H1 (cell line): ENCODE measurements at regions not wholly inside any gene's neighbourhood (a gene's known extent, or its start where the extent isn't known, plus 50 kb on each side); places are given as distances from the start of the nearest gene placed in this dataset.

Experiments used
- CTCF ChIA-PET: fragments of 300-600 bp; sonication (Branson Sonifier 250); formaldehyde crosslinking; loops from one replicate; lab custom pipeline; 2021; ENCODE audit not compliant: partially characterized antibody; lab: Charles Lee
- POLR2A ChIA-PET: fragments of 300-600 bp; sonication (Branson Sonifier 250); formaldehyde crosslinking; loops from one replicate; lab custom pipeline; 2021; ENCODE audit warnings: inconsistent platforms; ENCODE audit not compliant: partially characterized antibody; lab: Charles Lee
- DNase-seq, 2 experiments: peaks; one replicate each; pipeline versions ENCODE4 v3.0.0 to v3.0.0-alpha.2; 2010 to 2022; ENCODE audit warnings: low spot score in 2 of 2, low read depth in 1 of 2, mixed read lengths in 1 of 2
- FAIRE-seq: peaks from 2 replicates; lab custom pipeline; 2011; peaks lifted over from hg19 to GRCh38; lab: Jason Lieb, UNC
- H2AFZ ChIP-seq: 2 replicates; pipeline ENCODE4 v1.8.1; 2012; ENCODE audit warnings: low read length, inconsistent platforms
- H2AK5ac ChIP-seq: 2 replicates; pipeline ENCODE4 v1.6.1; 2013; ENCODE audit warnings: low read depth, low read length
- H2BK120ac ChIP-seq: replicated peaks from 2 replicates; pipeline ENCODE3; 2013; ENCODE audit warnings: low read depth, low read length, inconsistent platforms
- H2BK12ac ChIP-seq: 2 replicates; pipeline ENCODE4 v1.6.1; 2013; ENCODE audit warnings: low read depth, low read length
- H2BK15ac ChIP-seq: 2 replicates; pipeline ENCODE4 v1.6.1; 2013; ENCODE audit warnings: low read length
- H2BK20ac ChIP-seq: 2 replicates; pipeline ENCODE4 v1.6.1; 2013; ENCODE audit warnings: low read length
- H2BK5ac ChIP-seq: 2 replicates; pipeline ENCODE4 v1.6.1; 2013; ENCODE audit warnings: low read depth, low read length
- H3K14ac ChIP-seq: 2 replicates; pipeline ENCODE4 v1.6.1; 2013; ENCODE audit warnings: inconsistent platforms; ENCODE audit not compliant: insufficient read length
- H3K18ac ChIP-seq: 2 replicates; pipeline ENCODE4 v1.6.1; 2013; ENCODE audit warnings: low read length; ENCODE audit errors: extremely low read depth
- H3K23ac ChIP-seq: 2 replicates; pipeline ENCODE4 v1.6.1; 2013; ENCODE audit warnings: inconsistent platforms; ENCODE audit not compliant: insufficient read length
- H3K23me2 ChIP-seq: 2 replicates; pipeline ENCODE4 v1.6.1; 2013; ENCODE audit warnings: low read depth, low read length
- H3K27ac ChIP-seq: 2 replicates; pipeline ENCODE4 v1.6.1; 2011; ENCODE audit warnings: low read depth, low read length, inconsistent platforms
- H3K27me3 ChIP-seq, 4 experiments: replicated peaks in 1 of 4; 1 replicate in 1 of 4; 2 replicates in 3 of 4; pipeline versions ENCODE4 v1.6.1 to v1.8.1; 2011 to 2013; ENCODE audit warnings: low read length in 3 of 4, mild to moderate bottlenecking in 3 of 4, inconsistent platforms in 2 of 4, mixed read lengths in 2 of 4, moderate library complexity in 1 of 4; ENCODE audit not compliant: control insufficient read depth in 3 of 4, insufficient read depth in 3 of 4; ENCODE audit errors: extremely low read depth in 1 of 4
- H3K36me3 ChIP-seq, 4 experiments: 2 replicates each; pipeline versions ENCODE4 v1.6.1 to v1.8.1; 2011 to 2013; ENCODE audit warnings: mild to moderate bottlenecking in 4 of 4, low read length in 3 of 4, moderate library complexity in 2 of 4, control low read depth in 1 of 4, inconsistent platforms in 1 of 4; ENCODE audit not compliant: insufficient read depth in 4 of 4, control insufficient read depth in 2 of 4
- H3K4ac ChIP-seq: replicated peaks from 2 replicates; pipeline ENCODE3; 2013; ENCODE audit warnings: low read length, low read depth, mixed read lengths, inconsistent platforms; ENCODE audit not compliant: insufficient read length
- H3K4me1 ChIP-seq, 4 experiments: replicated peaks in 1 of 4; 1 replicate in 1 of 4; 2 replicates in 3 of 4; pipeline versions ENCODE4 v1.6.1 to v1.8.1; 2011 to 2013; ENCODE audit warnings: low read length in 3 of 4, inconsistent platforms in 2 of 4, mixed read lengths in 1 of 4; ENCODE audit not compliant: insufficient read depth in 4 of 4, control insufficient read depth in 3 of 4
- H3K4me2 ChIP-seq, 2 experiments: 2 replicates each; pipeline versions ENCODE4 v1.6.1 to v1.8.1; 2011 to 2013; ENCODE audit warnings: low read depth in 2 of 2, low read length in 2 of 2, control low read depth in 1 of 2, inconsistent platforms in 1 of 2, mild to moderate bottlenecking in 1 of 2; ENCODE audit not compliant: insufficient read depth in 1 of 2
- H3K4me3 ChIP-seq, 4 experiments: fragments of 200-600, 300-600 bp in 1 of 4; sonication (generic), shearing (Covaris generic), sonication (Bioruptor Twin) in 1 of 4; 2 replicates each; pipeline versions ENCODE4 v1.5.1 to v1.8.1; 2011 to 2016; ENCODE audit warnings: low read length in 4 of 4, low read depth in 3 of 4, control low read depth in 2 of 4, inconsistent platforms in 2 of 4, mild to moderate bottlenecking in 2 of 4, mixed read lengths in 1 of 4, moderate library complexity in 1 of 4; ENCODE audit not compliant: insufficient read depth in 2 of 4; ENCODE audit errors: extremely low read depth in 1 of 4
- H3K56ac ChIP-seq: replicated peaks from 2 replicates; pipeline ENCODE3; 2013; ENCODE audit warnings: low read depth, mild to moderate bottlenecking, mixed read lengths, low read length, inconsistent platforms; ENCODE audit not compliant: insufficient read length
- H3K79me1 ChIP-seq: 2 replicates; pipeline ENCODE4 v1.6.1; 2013; ENCODE audit warnings: low read depth, low read length, control low read depth
- H3K79me2 ChIP-seq, 2 experiments: 2 replicates each; pipeline versions ENCODE4 v1.6.1 to v1.8.1; 2012 to 2013; ENCODE audit warnings: low read length in 2 of 2, mild to moderate bottlenecking in 2 of 2, inconsistent platforms in 1 of 2; ENCODE audit not compliant: insufficient read depth in 2 of 2, control insufficient read depth in 1 of 2
- H3K9ac ChIP-seq, 4 experiments: replicated peaks in 1 of 4; 1 replicate in 1 of 4; 2 replicates in 3 of 4; pipeline versions ENCODE4 v1.6.1 to v1.8.1; 2011 to 2013; ENCODE audit warnings: low read depth in 3 of 4, low read length in 3 of 4, control low read depth in 2 of 4, mild to moderate bottlenecking in 2 of 4, moderate library complexity in 2 of 4, inconsistent platforms in 1 of 4; ENCODE audit errors: extremely low read depth in 1 of 4
- H3K9me3 ChIP-seq, 2 experiments: 2 replicates each; pipeline versions ENCODE4 v1.6.1 to v1.8.1; 2012 to 2013; ENCODE audit warnings: mild to moderate bottlenecking in 2 of 2, moderate library complexity in 2 of 2, control low read depth in 1 of 2, inconsistent platforms in 1 of 2, low read depth in 1 of 2, low read length in 1 of 2, mixed read lengths in 1 of 2; ENCODE audit not compliant: insufficient read depth in 2 of 2
- H4K20me1 ChIP-seq, 2 experiments: replicated peaks in 1 of 2; 2 replicates each; pipeline versions ENCODE3 to v1.8.1; 2011 to 2013; ENCODE audit warnings: inconsistent platforms in 2 of 2, low read length in 2 of 2, mild to moderate bottlenecking in 1 of 2; ENCODE audit not compliant: insufficient read depth in 2 of 2, control insufficient read depth in 1 of 2
- H4K5ac ChIP-seq: 2 replicates; pipeline ENCODE4 v1.6.1; 2013; ENCODE audit warnings: low read length, low read depth, mixed read lengths, inconsistent platforms; ENCODE audit not compliant: insufficient read length
- H4K8ac ChIP-seq: 2 replicates; pipeline ENCODE4 v1.8.0; 2013; ENCODE audit warnings: mild to moderate bottlenecking, moderate library complexity, low read length, inconsistent platforms; ENCODE audit not compliant: insufficient read depth; ENCODE audit errors: extremely low read depth
- H4K91ac ChIP-seq: replicated peaks from 2 replicates; pipeline ENCODE3; 2013; ENCODE audit warnings: low read length, mixed read lengths, inconsistent platforms; ENCODE audit not compliant: insufficient read length
- CHD1 ChIP-seq: IDR thresholded peaks from 2 replicates; pipeline ENCODE4 v1.6.1; 2012; ENCODE audit warnings: low read depth, low read length, improper control_type of control experiment
- KDM4A ChIP-seq: IDR thresholded peaks from one replicate; pipeline ENCODE4 v1.7.1; 2012; ENCODE audit warnings: low read depth, mild to moderate bottlenecking, moderate library complexity, low read length, inconsistent platforms; ENCODE audit not compliant: severe bottlenecking
- KDM5A ChIP-seq: fragments of 200-600 bp; IDR thresholded peaks from 2 replicates; pipeline ENCODE4 v1.7.1; 2012; ENCODE audit warnings: mild to moderate bottlenecking, low read length, inconsistent platforms, mixed read lengths
- NANOG ChIP-seq: IDR thresholded peaks from 2 replicates; pipeline ENCODE4 v1.6.1; 2011; ENCODE audit warnings: low read length, low read depth, mild to moderate bottlenecking, inconsistent platforms; ENCODE audit not compliant: insufficient read depth, poor library complexity, severe bottlenecking
- POLR2AphosphoS5 ChIP-seq: IDR thresholded peaks from 2 replicates; pipeline ENCODE4 v1.6.1; 2011; ENCODE audit warnings: low read depth, low read length
- RBBP5 ChIP-seq: IDR thresholded peaks from 2 replicates; pipeline ENCODE4 v1.7.1; 2012; ENCODE audit warnings: low read depth, mild to moderate bottlenecking, inconsistent platforms, low read length, moderate library complexity, borderline replicate concordance
- SP2 ChIP-seq: IDR thresholded peaks from 2 replicates; pipeline ENCODE4 v1.6.1; 2012; ENCODE audit warnings: mild to moderate bottlenecking, low read length, inconsistent platforms
- SUZ12 ChIP-seq: fragments of 200-600 bp; sonication (generic); IDR thresholded peaks from 2 replicates; pipeline ENCODE4 v1.6.1; 2012; ENCODE audit warnings: mild to moderate bottlenecking, inconsistent platforms, low read length, moderate library complexity, mixed read lengths
- TAF1 ChIP-seq: IDR thresholded peaks from 2 replicates; pipeline ENCODE4 v1.6.1; 2011; ENCODE audit warnings: mild to moderate bottlenecking, low read depth, low read length
- WGBS, 2 experiments: shearing (Covaris generic) in 1 of 2; methylation state at CpG; one replicate each; pipeline versions ENCODE4 v1.1.6 to v1.1.7; 2013 to 2015; ENCODE audit warnings: low lambda C conversion rate in 2 of 2, mixed read lengths in 2 of 2, inconsistent platforms in 1 of 2, low coverage in 1 of 2, missing lambda C conversion rate in 1 of 2; ENCODE audit not compliant: insufficient replicate concordance in 2 of 2, insufficient coverage in 1 of 2, insufficient read length in 1 of 2; ENCODE audit errors: extremely low coverage in 1 of 2, missing lambda C conversion rate in 1 of 2; 5-methylcytosine and 5-hydroxymethylcytosine counted together
- TF ChIP-seq, protein P1 (sequence below): IDR thresholded peaks from 2 replicates; pipeline ENCODE4 v1.6.1; 2011; ENCODE audit warnings: low read length, improper control_type of control experiment
- TF ChIP-seq, protein P2 (sequence below), 3 experiments: IDR thresholded peaks; 1 replicate in 2 of 3; 2 replicates in 1 of 3; pipeline versions ENCODE4 v1.5.1 to v1.6.1; 2011; ENCODE audit warnings: low read length in 3 of 3, mild to moderate bottlenecking in 3 of 3, inconsistent platforms in 2 of 3, low read depth in 1 of 3, moderate library complexity in 1 of 3; ENCODE audit not compliant: insufficient read depth in 1 of 3; ENCODE audit errors: control extremely low read depth in 1 of 3

DNA sequence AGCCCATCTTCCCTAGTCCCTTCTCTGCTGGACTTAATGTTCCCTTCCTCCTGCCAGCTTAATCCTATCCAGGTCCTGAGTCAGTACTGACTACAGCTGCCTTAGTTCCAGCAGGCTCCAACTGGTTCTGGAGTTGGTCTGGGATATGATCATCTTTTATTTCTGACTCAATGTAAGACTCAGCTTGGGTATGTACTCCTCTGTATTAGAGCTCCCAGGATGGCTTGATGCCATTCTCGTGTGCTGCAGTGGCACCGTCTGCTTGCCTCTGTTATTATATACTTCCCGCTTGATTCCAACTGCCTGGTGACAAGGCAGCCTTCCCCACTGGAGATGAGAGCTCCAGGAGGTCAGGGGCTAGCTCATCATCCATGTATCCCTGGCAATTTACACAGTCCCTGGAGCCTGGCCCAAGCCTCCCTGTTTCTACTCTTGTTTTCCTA lies 164.4 kb upstream of the DPT start:
- no peaks in the 10 kb centered on the region for H3K27me3 ChIP-seq
- ChIA-PET CTCF (interaction anchor here (1.0 to 1.2 kb wide), 3 partner anchors 11 to 290 kb away, joined by 3 to 4 read pairs (median 3); no protein-coding TSS in a partner anchor), POLR2A (no interaction called here)
- H3K4me2 ChIP-seq, result no peak overlapping the region
- no peaks in the 10 kb centered on the region for H3K79me1 ChIP-seq
- no peak overlapping the region for H3K27ac ChIP-seq
- H2AFZ ChIP-seq, result peak overlapping the region; percentile 30; the same call in 1 of the 2 replicates
- FAIRE-seq (no peak), DNase-seq (no peak)
- no peak overlapping the region for H3K56ac ChIP-seq
- no peaks in the 10 kb centered on the region for H3K9me3 ChIP-seq
- no peak overlapping the region for H4K8ac ChIP-seq
- H3K4me3 ChIP-seq, result no peak overlapping the region
- no peak overlapping the region for H3K18ac ChIP-seq
- H2BK15ac ChIP-seq, result no peak overlapping the region
- 91% methylated on average over 3 of the region's 3 CpGs; no CpG with 5 or more reads in 1 of the 2 experiments for WGBS, 2 experiments
- no peaks in the 10 kb centered on the region for H3K79me2 ChIP-seq
- H3K4me1 ChIP-seq, result no peaks in the 10 kb centered on the region
- no peak overlapping the region for H4K91ac ChIP-seq
- no peak overlapping the region for H4K5ac ChIP-seq
- H2AK5ac ChIP-seq, result no peak overlapping the region
- no peaks in the 10 kb centered on the region for H4K20me1 ChIP-seq
- H2BK12ac ChIP-seq, result no peak overlapping the region
- no peaks in the 10 kb centered on the region for H3K36me3 ChIP-seq
- H2BK120ac ChIP-seq, result no peak overlapping the region
- no peak overlapping the region for H3K4ac ChIP-seq
- no peak overlapping the region for H3K9ac ChIP-seq
- no peak overlapping the region for H3K14ac ChIP-seq
- no peak overlapping the region for H3K23ac ChIP-seq
- no peak overlapping the region for H2BK5ac ChIP-seq
- no peaks in the 10 kb centered on the region for H3K23me2 ChIP-seq
- no peak overlapping the region for H2BK20ac ChIP-seq
- TF ChIP-seq SP2 (no peak), SUZ12 (no peak), KDM4A (no peak), POLR2AphosphoS5 (no peak), TAF1 (no peak), RBBP5 (no peak), CHD1 (no peak), KDM5A (no peak), NANOG (no peak)
- TF ChIP-seq, protein P1, sequence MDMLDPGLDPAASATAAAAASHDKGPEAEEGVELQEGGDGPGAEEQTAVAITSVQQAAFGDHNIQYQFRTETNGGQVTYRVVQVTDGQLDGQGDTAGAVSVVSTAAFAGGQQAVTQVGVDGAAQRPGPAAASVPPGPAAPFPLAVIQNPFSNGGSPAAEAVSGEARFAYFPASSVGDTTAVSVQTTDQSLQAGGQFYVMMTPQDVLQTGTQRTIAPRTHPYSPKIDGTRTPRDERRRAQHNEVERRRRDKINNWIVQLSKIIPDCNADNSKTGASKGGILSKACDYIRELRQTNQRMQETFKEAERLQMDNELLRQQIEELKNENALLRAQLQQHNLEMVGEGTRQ, result no peak
- TF ChIP-seq, protein P2, sequence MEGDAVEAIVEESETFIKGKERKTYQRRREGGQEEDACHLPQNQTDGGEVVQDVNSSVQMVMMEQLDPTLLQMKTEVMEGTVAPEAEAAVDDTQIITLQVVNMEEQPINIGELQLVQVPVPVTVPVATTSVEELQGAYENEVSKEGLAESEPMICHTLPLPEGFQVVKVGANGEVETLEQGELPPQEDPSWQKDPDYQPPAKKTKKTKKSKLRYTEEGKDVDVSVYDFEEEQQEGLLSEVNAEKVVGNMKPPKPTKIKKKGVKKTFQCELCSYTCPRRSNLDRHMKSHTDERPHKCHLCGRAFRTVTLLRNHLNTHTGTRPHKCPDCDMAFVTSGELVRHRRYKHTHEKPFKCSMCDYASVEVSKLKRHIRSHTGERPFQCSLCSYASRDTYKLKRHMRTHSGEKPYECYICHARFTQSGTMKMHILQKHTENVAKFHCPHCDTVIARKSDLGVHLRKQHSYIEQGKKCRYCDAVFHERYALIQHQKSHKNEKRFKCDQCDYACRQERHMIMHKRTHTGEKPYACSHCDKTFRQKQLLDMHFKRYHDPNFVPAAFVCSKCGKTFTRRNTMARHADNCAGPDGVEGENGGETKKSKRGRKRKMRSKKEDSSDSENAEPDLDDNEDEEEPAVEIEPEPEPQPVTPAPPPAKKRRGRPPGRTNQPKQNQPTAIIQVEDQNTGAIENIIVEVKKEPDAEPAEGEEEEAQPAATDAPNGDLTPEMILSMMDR (IDR thresholded peaks at IDR 0.05; ENCODE audit: control extremely low read depth in 1 of 3, insufficient read depth in 1 of 3, low read depth in 1 of 3, low read length in 3 of 3), result no peak
